ENCODE measurements at regions not wholly inside any gene's neighbourhood (a gene's known extent, or its start where the extent isn't known, plus 50 kb on each side); places are given as distances from the start of the nearest gene placed in this dataset.

GRCh38 chr20:60381643-60382400, 423.6 kb downstream of the CDH26 start:
- no peak for TF ChIP-seq SIN3A (IDR thresholded peaks at IDR 0.05; ENCODE audit: borderline replicate concordance, insufficient read depth, low read length)
- no peak for TF ChIP-seq TAF1 (IDR thresholded peaks at IDR 0.05; ENCODE audit: borderline replicate concordance, insufficient read depth, low read length)

GRCh38 chr20:60389441-60389840, 431.2 kb downstream of the CDH26 start:
- no peak for TF ChIP-seq POLR2AphosphoS5 (IDR thresholded peaks at IDR 0.05; ENCODE audit: low read depth, low read length)
- no peak for TF ChIP-seq FOXP2 (optimal IDR thresholded peaks at IDR 0.05; ENCODE audit: borderline replicate concordance, extremely low read depth, extremely low read length, insufficient read depth)
- no peak for TF ChIP-seq TAF1 (IDR thresholded peaks at IDR 0.05; ENCODE audit: borderline replicate concordance, insufficient read depth, low read length)
- no peak for TF ChIP-seq SIN3A (IDR thresholded peaks at IDR 0.05; ENCODE audit: borderline replicate concordance, insufficient read depth, low read length)
- TF ChIP-seq REST (IDR thresholded peaks at IDR 0.05; ENCODE audit: insufficient read depth in 1 of 2, low read depth in 2 of 2, low read length in 2 of 2) = no peak

GRCh38 chr20:60389882-60390281, 431.7 kb downstream of the CDH26 start:
- no peak for TF ChIP-seq POLR2AphosphoS5 (IDR thresholded peaks at IDR 0.05; ENCODE audit: low read depth, low read length)
- TF ChIP-seq TAF1 (IDR thresholded peaks at IDR 0.05; ENCODE audit: borderline replicate concordance, insufficient read depth, low read length) = no peak
- no peak for TF ChIP-seq FOXP2 (optimal IDR thresholded peaks at IDR 0.05; ENCODE audit: borderline replicate concordance, extremely low read depth, extremely low read length, insufficient read depth)
- TF ChIP-seq SIN3A (IDR thresholded peaks at IDR 0.05; ENCODE audit: borderline replicate concordance, insufficient read depth, low read length) = no peak
- no peak for TF ChIP-seq REST (IDR thresholded peaks at IDR 0.05; ENCODE audit: insufficient read depth in 1 of 2, low read depth in 2 of 2, low read length in 2 of 2)

GRCh38 chr20:60395991-60396390, 437.8 kb downstream of the CDH26 start:
- no peak for TF ChIP-seq REST (IDR thresholded peaks at IDR 0.05; ENCODE audit: insufficient read depth in 1 of 2, low read depth in 2 of 2, low read length in 2 of 2)
- no peak for TF ChIP-seq SIN3A (IDR thresholded peaks at IDR 0.05; ENCODE audit: borderline replicate concordance, insufficient read depth, low read length)
- TF ChIP-seq POLR2AphosphoS5 (IDR thresholded peaks at IDR 0.05; ENCODE audit: low read depth, low read length) = no peak
- no peak for TF ChIP-seq TAF1 (IDR thresholded peaks at IDR 0.05; ENCODE audit: borderline replicate concordance, insufficient read depth, low read length)
- TF ChIP-seq FOXP2 (optimal IDR thresholded peaks at IDR 0.05; ENCODE audit: borderline replicate concordance, extremely low read depth, extremely low read length, insufficient read depth) = no peak

DNA sequence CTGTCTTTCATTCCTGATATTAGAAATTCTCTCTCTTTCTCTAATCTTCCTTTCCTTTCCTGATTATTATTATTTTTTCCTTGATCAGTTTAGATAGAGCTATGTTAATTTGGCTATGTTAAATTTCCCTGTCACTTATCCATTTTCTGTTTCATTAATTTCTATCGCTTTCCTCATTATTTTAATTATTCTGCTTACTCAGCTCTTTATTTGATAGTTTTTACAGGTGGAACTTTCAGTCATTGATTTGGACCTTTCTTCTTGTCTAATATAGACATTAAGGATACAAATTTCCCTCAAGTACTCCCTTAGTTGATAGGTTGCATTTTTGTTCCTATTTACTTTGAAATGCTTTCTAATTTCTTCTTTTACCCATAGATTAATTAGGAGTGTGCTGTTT, 442.3 kb downstream of the CDH26 start:
- TF ChIP-seq TAF1 (IDR thresholded peaks at IDR 0.05; ENCODE audit: borderline replicate concordance, insufficient read depth, low read length) (no peak), SIN3A (IDR thresholded peaks at IDR 0.05; ENCODE audit: borderline replicate concordance, insufficient read depth, low read length) (no peak), FOXP2 (optimal IDR thresholded peaks at IDR 0.05; ENCODE audit: borderline replicate concordance, extremely low read depth, extremely low read length, insufficient read depth) (no peak), POLR2AphosphoS5 (IDR thresholded peaks at IDR 0.05; ENCODE audit: low read depth, low read length) (no peak), REST (IDR thresholded peaks at IDR 0.05; ENCODE audit: insufficient read depth in 1 of 2, low read depth in 2 of 2, low read length in 2 of 2) (no peak)

All from PFSK-1 (cell line).